ENCODE measurements at regions not wholly inside any gene's neighbourhood (a gene's known extent, or its start where the extent isn't known, plus 50 kb on each side); places are given as distances from the start of the nearest gene placed in this dataset.

DNA sequence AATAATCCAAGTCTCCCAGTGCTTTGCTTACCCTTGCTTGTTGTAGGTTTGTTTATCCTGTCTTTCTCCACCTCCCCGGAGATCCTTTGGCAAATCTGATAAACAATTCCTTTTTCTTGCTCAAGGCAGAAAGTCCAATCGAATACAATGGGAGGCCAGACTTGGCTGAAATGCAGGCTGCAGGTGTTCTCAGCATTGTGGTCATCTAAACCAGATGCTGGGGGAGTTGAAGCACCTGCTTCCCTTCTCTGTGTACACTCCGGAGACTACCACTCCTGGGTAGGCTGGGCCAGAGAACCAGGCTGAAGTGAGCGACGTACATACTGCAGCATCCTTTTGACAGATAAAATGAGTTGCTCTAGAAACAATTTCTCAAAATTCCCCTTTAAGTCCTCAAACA lies 82.6 kb upstream of the PREP start:
- Histone ChIP-seq H3K4me3 (no peak overlapping the region), H3K27ac (ENCODE audit: low read depth in 1 of 2, low read length in 1 of 2) (no peak overlapping the region), H3K36me3 (ENCODE audit: control insufficient read depth in 4 of 4, insufficient read depth in 4 of 4, low read length in 4 of 4) (no peaks in the 10 kb centered on the region), H3K4me1 (ENCODE audit: control insufficient read depth in 5 of 5, insufficient read depth in 5 of 5, low read length in 5 of 5) (peaks cover 2 to 33% (median 10%) of the 10 kb centered on the region in 5 donors), H3K9me3 (ENCODE audit: control insufficient read depth in 4 of 4, insufficient read depth in 3 of 4, low read length in 3 of 4) (no peaks in the 10 kb centered on the region), H3K27me3 (ENCODE audit: control insufficient read depth in 3 of 3, insufficient read depth in 3 of 3, low read length in 2 of 3) (no peaks in the 10 kb centered on the region), H3K9ac (ENCODE audit: insufficient read depth in 1 of 2, low read length in 2 of 2) (no peak overlapping the region)
- DNase-seq (no peak), ATAC-seq (ENCODE audit: insufficient read depth, low FRiP score) (no peak)
- 49 to 60% methylated on average over 5 of the region's 5 CpGs for WGBS, 2 donors
- TF ChIP-seq, protein P1, sequence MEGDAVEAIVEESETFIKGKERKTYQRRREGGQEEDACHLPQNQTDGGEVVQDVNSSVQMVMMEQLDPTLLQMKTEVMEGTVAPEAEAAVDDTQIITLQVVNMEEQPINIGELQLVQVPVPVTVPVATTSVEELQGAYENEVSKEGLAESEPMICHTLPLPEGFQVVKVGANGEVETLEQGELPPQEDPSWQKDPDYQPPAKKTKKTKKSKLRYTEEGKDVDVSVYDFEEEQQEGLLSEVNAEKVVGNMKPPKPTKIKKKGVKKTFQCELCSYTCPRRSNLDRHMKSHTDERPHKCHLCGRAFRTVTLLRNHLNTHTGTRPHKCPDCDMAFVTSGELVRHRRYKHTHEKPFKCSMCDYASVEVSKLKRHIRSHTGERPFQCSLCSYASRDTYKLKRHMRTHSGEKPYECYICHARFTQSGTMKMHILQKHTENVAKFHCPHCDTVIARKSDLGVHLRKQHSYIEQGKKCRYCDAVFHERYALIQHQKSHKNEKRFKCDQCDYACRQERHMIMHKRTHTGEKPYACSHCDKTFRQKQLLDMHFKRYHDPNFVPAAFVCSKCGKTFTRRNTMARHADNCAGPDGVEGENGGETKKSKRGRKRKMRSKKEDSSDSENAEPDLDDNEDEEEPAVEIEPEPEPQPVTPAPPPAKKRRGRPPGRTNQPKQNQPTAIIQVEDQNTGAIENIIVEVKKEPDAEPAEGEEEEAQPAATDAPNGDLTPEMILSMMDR (IDR thresholded peaks at IDR 0.05; ENCODE audit: control extremely low read depth, extremely low read depth): no peak

DNA sequence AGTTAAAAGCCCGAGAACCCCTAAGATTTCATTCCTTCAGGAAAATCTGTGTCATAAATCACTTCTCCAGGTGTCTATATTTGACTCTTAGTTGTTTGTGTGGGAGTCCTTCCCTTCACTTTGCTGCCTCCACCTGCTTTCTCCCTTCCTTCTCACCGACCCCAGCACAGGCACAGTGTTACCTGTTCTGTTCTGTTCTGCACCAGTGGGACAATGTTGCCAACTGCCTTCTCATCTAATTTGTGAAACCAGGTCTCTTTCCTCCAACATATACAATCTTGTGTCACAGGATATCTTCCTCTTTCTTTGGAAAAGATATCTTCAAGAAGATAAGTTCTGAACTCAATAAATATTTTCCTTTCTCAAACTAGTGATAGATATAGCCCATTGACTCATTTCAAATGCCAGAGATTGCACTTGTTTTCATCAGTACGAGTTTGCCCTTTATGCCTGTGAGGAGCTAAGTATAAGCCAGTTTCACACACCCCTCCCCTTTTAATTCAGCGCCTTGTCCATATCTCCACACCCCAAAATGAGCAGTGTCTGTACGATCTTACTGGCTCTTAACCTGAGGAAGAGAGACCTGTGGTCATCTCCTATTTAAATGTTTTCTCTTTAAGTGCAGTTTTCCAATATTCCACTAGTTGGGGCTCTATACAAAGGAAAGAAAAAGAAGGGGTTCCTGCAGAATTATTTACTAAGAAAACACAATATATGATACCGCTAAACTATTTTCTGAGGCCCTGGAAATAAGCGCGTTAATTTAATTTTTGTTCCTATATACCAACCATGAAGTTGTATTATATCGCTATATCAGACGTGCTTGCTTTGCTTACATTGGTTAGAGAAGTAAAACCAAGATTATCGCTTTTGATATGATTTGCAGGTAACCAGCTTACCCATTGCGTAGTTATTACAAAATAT lies 81.6 kb upstream of the PREP start:
- H3K9me3 ChIP-seq (ENCODE audit: control insufficient read depth in 4 of 4, insufficient read depth in 3 of 4, low read length in 3 of 4): no peaks in the 10 kb centered on the region
- WGBS, 2 donors: 43 to 55% methylated on average over 12 of the region's 12 CpGs
- H3K4me3 ChIP-seq: no peak overlapping the region
- DNase-seq: peak in 2 of 3 donors; percentile 68 to 78
- H3K9ac ChIP-seq (ENCODE audit: insufficient read depth in 1 of 2, low read length in 2 of 2): no peak overlapping the region
- TF ChIP-seq, protein P1 (IDR thresholded peaks at IDR 0.05; ENCODE audit: control extremely low read depth, extremely low read depth): peak; percentile 72
- peaks cover 0 to 31% (median 7%) of the 10 kb centered on the region in 5 donors for H3K4me1 ChIP-seq (ENCODE audit: control insufficient read depth in 5 of 5, insufficient read depth in 5 of 5, low read length in 5 of 5)
- peak; percentile 72 for ATAC-seq (ENCODE audit: insufficient read depth, low FRiP score)
- H3K36me3 ChIP-seq (ENCODE audit: control insufficient read depth in 4 of 4, insufficient read depth in 4 of 4, low read length in 4 of 4): no peaks in the 10 kb centered on the region
- no peaks in the 10 kb centered on the region for H3K27me3 ChIP-seq (ENCODE audit: control insufficient read depth in 3 of 3, insufficient read depth in 3 of 3, low read length in 2 of 3)
- no peak overlapping the region for H3K27ac ChIP-seq (ENCODE audit: low read depth in 1 of 2, low read length in 1 of 2)

DNA sequence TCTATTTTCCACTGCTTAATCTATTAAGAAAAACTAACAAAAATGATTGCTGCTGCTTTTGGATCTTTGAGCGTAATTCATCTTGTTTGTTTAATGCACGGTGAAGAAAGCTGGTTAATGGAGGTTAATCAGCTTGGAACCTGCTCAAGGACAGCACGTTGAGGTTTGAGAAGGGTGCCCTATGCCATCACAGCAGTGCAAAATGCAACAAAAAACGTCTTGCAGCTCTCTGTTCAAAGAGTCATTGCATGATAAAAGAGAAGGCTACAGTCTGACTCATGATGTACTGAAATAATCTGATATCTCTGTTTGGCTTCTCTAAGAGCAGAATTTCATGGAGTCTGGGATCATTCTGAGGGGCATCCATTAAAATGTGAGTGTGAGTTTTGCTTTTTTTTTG lies 80.6 kb upstream of the PREP start:
- no peaks in the 10 kb centered on the region for H3K9me3 ChIP-seq (ENCODE audit: control insufficient read depth in 4 of 4, insufficient read depth in 3 of 4, low read length in 3 of 4)
- H3K36me3 ChIP-seq (ENCODE audit: control insufficient read depth in 4 of 4, insufficient read depth in 4 of 4, low read length in 4 of 4): no peaks in the 10 kb centered on the region
- ATAC-seq (ENCODE audit: insufficient read depth, low FRiP score): no peak
- H3K4me1 ChIP-seq (ENCODE audit: control insufficient read depth in 5 of 5, insufficient read depth in 5 of 5, low read length in 5 of 5): peaks cover 0 to 21% (median 0%) of the 10 kb centered on the region in 5 donors
- TF ChIP-seq, protein P1 (IDR thresholded peaks at IDR 0.05; ENCODE audit: control extremely low read depth, extremely low read depth): no peak
- H3K27ac ChIP-seq (ENCODE audit: low read depth in 1 of 2, low read length in 1 of 2): no peak overlapping the region
- no peak for DNase-seq
- H3K9ac ChIP-seq (ENCODE audit: insufficient read depth in 1 of 2, low read length in 2 of 2): no peak overlapping the region
- no peaks in the 10 kb centered on the region for H3K27me3 ChIP-seq (ENCODE audit: control insufficient read depth in 3 of 3, insufficient read depth in 3 of 3, low read length in 2 of 3)
- WGBS, 2 donors: 57 to 68% methylated on average over 4 of the region's 4 CpGs
- H3K4me3 ChIP-seq: no peak overlapping the region
